ENCODE measurements at regions not wholly inside any gene's neighbourhood (a gene's known extent, or its start where the extent isn't known, plus 50 kb on each side); places are given as distances from the start of the nearest gene placed in this dataset.

DNA sequence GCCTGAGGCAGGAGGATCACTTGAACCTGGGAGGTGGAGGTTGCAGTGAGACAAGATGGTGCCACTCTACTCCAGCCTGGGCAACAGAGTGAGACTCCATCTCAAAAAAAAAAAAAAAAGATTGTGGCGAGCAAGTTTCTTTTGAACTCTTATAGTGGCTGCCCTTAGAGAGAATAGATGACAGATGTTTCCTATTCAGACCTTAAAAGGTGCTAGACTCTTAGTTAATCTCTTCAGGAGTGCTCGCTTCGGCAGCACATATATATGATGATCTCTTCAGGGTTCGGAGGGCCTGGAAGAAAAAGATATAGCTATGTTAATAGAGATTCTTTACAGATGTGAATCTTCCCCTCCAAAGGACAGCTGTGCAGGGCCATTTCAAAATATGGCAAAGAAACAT lies 73.1 kb upstream of the AMN1 start:
- TF ChIP-seq, protein P1, sequence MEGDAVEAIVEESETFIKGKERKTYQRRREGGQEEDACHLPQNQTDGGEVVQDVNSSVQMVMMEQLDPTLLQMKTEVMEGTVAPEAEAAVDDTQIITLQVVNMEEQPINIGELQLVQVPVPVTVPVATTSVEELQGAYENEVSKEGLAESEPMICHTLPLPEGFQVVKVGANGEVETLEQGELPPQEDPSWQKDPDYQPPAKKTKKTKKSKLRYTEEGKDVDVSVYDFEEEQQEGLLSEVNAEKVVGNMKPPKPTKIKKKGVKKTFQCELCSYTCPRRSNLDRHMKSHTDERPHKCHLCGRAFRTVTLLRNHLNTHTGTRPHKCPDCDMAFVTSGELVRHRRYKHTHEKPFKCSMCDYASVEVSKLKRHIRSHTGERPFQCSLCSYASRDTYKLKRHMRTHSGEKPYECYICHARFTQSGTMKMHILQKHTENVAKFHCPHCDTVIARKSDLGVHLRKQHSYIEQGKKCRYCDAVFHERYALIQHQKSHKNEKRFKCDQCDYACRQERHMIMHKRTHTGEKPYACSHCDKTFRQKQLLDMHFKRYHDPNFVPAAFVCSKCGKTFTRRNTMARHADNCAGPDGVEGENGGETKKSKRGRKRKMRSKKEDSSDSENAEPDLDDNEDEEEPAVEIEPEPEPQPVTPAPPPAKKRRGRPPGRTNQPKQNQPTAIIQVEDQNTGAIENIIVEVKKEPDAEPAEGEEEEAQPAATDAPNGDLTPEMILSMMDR (IDR thresholded peaks at IDR 0.05 in 4 of 5, conservative IDR thresholded peaks at IDR 0.05 in 1 of 5), result no peak
- TF ChIP-seq POLR2A (IDR thresholded peaks at IDR 0.05), result no peak
